COR-L47 (cell line): ENCODE measurements at regions not wholly inside any gene's neighbourhood (a gene's known extent, or its start where the extent isn't known, plus 50 kb on each side); places are given as distances from the start of the nearest gene placed in this dataset.

ENCODE experiments used
- DNase-seq: peaks from one replicate; lab custom pipeline; 2025; lab: John Stamatoyannopoulos, UW

DNA sequence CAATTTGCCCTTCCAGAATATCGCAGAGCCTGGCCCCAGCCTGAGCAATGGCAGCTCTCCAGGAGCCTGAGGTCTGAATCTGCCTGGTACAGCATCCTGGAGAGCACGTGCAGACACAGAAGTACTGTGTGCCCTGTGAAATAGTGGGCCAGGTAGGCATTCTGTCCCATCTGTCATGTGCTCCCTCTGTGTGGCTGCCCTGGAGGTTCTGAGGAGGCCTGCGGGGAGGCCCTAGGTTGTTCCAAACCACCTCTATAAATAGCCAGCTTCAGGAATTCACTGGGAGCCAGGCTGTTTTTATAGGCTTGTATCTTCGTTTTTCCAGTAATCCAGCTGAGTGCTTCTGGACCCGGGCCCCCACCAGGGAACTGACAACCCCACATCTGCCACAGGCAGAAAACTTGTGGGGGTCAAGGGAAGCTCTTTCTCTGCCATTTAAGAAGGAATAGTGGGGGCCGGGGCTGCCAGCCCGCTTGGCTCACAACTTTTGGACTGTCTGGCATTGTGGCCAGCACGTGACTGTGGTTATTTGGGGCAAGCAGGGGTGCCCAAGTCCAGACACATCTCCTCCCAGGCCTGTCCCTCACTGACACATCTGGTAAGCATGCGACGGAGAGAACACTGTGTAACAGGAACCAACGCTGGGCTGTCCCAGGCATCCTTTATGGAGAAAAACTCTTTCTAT lies 356.3 kb upstream of the TNRC6C start:
- DNase-seq: no peak

- DNase-seq: no peak
Measured at GRCh38 chr17:77602883-77603640, 355.4 kb upstream of the TNRC6C start.

DNA sequence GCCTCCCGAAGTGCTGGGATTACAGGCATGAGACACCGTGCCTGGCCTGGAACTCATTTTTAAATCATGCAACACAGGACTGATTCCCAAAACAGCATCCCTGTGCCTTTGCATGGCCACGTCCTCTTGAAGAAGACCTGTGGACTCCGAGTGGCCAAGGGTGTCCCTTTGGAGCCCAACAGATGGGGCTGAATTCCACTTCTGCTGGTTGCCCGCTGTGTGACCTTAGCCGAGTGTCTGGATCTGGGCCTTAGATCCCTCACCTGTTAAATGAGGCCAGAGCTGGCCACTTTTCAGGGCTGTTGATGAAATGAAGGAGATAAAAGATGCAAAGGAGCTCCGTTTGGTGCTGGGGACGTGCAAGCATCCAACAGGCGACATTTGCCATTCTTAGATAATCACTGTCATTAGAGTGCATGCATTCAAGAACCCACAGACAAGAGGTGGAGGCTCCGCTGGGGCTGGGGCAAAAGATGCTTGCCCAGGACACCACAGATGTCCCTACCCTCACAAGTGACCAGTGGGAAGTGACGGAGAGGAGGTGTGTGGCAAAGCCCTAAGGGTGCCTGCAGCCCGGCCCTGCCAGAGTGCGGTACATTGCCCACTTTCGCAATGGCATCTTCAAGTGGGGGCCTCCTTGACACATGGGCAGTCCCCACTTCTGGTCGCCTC lies 354.1 kb upstream of the TNRC6C start:
- DNase-seq: no peak

DNA sequence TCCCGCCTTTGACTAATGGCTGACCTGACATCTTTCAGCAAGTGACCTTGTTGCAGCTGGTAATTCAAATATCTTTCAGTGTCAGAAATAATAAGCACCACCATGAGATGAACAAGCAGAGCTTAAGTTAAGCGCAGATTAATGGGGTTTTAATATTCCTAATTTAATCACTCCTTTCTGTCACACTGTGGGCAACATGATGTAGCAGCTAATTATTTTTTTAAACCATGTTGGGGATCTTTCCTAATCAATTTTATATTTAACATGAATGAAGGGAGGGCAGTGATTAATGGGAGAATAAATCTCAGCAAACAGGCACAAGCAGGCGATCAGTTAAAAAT lies 353.6 kb upstream of the TNRC6C start:
- no peak for DNase-seq

GRCh38 chr17:77606146-77606864 lies 352.2 kb upstream of the TNRC6C start:
- DNase-seq: no peak

DNA sequence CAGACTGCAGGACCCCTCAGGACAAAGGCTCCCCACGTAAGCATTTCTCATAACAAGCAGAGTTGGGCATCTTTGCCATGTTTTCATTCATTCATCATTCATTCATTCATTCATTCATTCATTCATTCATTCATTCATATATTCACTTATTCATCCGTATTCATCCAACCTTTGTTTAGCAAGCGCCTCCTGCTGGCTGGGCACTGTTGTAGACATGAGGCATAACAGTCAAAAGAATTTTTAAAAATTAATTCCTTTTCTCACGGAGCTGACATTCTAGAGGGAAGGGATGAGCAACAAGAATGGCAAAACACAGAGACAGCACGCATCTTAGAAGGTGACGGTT lies 351.7 kb upstream of the TNRC6C start:
- no peak for DNase-seq

- DNase-seq: no peak
Measured at GRCh38 chr17:77607606-77608005, 350.9 kb upstream of the TNRC6C start.

GRCh38 chr17:77608431-77608830 lies 350.1 kb upstream of the TNRC6C start:
- no peak for DNase-seq

GRCh38 chr17:77609553-77610517 lies 348.7 kb upstream of the TNRC6C start:
- DNase-seq: no peak

DNA sequence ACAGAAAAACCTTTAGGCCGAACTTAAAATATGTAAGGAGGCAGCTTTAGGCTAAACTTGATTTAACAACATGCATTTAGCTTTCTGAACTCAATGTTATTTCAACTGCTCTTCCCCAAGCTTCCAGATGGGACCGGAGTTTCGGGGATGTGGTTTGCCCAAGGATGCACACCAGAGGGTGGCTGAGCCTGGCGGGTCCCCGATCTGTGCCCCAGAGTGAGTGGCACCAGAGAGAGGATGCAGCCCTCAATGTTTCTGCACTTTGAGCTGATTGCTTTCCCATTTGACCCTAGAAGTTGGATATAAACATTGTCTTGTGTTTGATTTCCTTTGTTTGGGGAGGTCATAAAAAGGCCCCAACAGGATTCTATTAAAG lies 348.0 kb upstream of the TNRC6C start:
- DNase-seq: no peak

GRCh38 chr17:77610972-77611521 lies 347.5 kb upstream of the TNRC6C start:
- no peak for DNase-seq

GRCh38 chr17:77611791-77612502 lies 346.6 kb upstream of the TNRC6C start:
- DNase-seq: no peak

GRCh38 chr17:77613218-77613617 lies 345.3 kb upstream of the TNRC6C start:
- DNase-seq: no peak

DNA sequence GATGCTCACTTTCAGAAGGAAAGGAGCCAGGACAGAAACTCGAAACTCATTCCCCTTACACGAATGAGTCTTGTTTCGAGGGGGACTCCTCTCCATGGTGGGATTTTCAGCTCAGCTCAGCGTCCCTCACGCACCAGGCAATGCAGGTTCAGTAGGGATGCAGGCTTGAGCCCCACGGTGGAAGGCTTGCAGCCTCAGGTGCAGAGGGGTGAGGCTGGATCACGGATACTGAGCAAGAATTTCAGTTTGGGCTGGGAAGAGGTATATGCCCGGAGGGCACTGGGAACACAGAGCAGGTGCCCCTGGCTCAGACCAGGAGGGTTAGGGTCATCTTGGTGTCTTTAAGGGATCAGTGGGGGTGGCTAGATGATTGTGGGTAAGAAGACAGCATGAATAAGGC lies 344.9 kb upstream of the TNRC6C start:
- no peak for DNase-seq

DNA sequence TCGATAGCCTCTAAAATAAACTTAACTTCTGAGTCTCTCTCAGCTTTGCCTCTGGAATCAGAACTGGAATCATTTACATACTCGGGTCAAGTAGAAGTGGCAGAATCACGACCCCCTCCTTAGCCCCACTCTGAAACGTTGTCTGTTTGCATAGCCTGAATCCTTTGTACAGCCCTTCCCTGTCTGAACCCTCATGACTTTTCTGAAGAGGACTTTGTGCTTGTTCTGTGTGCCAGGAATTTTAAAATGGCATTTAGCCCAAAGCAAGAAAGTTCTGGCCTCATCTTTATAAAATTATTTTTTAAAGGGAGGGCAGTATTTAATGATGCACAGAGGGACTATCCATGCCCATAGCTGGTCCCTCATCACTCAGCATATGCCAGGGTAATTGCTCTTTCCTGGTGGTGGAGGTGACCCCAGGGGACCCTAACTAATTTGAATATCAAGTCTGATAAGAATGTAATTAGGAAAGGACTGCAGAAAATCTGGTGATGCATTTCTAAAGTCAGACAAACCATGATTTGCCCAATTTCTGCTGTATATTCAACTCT lies 342.7 kb upstream of the TNRC6C start:
- DNase-seq: no peak

- DNase-seq: no peak
Measured at GRCh38 chr17:77616254-77616731, 342.2 kb upstream of the TNRC6C start.

- DNase-seq: no peak
Measured at GRCh38 chr17:77617516-77617915, 341.0 kb upstream of the TNRC6C start.

DNA sequence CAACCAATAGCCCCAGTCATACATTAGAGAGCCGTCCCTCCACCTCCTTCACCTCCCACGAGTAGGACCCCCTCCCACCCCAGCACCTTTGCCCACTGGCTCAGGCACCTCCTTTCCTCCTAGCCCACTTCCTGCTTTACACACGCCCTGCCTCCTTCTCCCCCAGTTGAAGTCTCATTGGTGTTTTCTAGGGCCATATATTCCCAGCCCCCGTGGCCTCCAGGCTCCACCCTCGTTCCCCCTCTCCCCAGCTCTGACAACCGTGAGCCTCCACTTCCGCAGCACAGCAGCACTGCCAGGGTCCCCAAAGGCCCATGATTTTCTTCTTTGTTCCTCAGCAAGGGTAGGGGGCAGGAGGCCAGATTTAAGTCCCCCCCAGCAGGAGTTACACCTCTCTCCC lies 340.3 kb upstream of the TNRC6C start:
- DNase-seq: no peak

GRCh38 chr17:77618731-77619130 lies 339.8 kb upstream of the TNRC6C start:
- DNase-seq: no peak

DNA sequence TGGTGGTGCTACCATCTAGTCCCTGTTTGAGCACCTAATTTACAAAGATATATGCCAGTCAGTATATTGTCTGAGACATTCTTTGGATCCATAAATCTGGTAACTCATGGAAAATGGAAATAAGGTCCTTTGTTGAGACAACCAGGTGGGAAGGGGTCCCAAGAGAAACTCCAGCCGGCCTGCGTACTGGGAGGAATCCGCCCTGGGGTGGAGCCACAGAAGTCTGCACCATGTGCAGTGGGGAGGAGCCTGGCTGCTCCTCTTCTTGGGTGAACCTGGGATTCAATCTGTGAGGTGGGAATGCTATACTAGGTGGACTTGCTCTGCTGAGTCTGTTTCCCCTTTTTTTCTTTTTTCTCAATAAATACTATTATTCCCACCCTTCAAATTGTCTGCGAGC lies 339.2 kb upstream of the TNRC6C start:
- DNase-seq: no peak
